GM20000 (cell line): ENCODE measurements at regions not wholly inside any gene's neighbourhood (a gene's known extent, or its start where the extent isn't known, plus 50 kb on each side); places are given as distances from the start of the nearest gene placed in this dataset.
A peak's percentile ranks its signal among the peaks of the same experiment; 100 is the strongest.

ENCODE experiments used
- DNase-seq: peaks from one replicate; pipeline ENCODE4 v3.0.0; 2012; ENCODE audit warnings: low spot score
- CTCF ChIP-seq: IDR thresholded peaks from 2 replicates; pipeline ENCODE4 v1.5.1; 2012; ENCODE audit warnings: mild to moderate bottlenecking, control low read depth; ENCODE audit errors: extremely low read depth, missing control alignments

DNA sequence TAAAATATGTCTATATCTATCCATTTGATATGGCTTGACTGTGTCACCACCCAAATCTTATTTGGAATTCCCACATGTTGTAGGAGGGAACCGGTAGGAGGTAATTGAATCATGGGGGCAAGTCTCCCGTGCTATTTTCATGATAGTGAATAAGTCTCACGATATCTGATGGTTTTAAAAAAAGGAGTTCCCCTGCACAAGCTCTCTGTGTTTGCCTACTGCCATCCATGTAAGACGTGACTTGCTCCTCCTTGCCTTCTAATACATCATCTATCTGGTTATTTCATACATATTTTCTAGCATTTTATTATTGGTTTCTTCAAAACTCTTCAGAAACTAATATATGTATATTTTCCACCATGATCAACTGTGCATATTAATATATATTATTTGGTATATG, 57.3 kb upstream of the AMZ2 start:
- no peak for TF ChIP-seq CTCF
- DNase-seq = no peak

DNA sequence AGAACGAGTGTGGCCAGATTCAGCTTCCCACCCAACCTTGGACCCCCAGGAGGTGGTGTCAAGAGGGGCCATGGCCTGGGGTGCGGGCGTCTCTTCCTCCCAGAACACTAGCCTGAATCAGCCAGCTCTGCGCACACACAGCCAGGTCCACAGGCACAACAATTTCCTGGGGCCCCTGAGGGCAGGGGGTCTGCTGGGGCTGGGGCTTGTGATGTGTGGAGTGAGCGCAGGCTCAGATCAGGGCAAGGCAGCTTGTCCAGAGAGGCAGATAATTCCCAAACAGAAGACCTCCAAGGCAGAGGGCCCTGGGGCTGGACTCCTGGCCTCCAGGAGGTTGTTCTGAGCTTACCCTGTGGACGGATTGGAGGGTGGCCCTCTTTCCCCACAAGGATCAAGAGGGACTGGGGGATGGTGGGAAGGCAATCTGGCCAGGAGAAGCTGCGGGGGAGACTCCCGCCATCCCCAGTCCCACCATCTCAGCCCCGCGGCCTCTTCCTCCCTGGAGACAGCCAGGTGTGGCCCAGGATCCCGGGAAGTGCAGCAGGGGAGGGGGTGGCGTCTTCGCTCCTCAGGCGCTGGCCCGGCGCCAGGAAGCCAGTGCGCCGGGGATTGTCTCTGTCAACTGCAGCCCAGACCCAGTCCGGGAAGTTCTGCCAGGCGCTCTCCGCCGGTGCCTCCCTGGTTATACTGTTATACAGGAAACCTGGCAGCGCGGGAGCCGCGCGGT, 52.0 kb upstream of the AMZ2 start:
- no peak for DNase-seq
- no peak for TF ChIP-seq CTCF

GRCh38 chr17:68196394-68197090, 51.3 kb upstream of the AMZ2 start:
- DNase-seq = no peak
- no peak for TF ChIP-seq CTCF

- peak; percentile 69 for DNase-seq
Observed at GRCh38 chr17:68197091-68197996, 50.5 kb upstream of the AMZ2 start.

DNA sequence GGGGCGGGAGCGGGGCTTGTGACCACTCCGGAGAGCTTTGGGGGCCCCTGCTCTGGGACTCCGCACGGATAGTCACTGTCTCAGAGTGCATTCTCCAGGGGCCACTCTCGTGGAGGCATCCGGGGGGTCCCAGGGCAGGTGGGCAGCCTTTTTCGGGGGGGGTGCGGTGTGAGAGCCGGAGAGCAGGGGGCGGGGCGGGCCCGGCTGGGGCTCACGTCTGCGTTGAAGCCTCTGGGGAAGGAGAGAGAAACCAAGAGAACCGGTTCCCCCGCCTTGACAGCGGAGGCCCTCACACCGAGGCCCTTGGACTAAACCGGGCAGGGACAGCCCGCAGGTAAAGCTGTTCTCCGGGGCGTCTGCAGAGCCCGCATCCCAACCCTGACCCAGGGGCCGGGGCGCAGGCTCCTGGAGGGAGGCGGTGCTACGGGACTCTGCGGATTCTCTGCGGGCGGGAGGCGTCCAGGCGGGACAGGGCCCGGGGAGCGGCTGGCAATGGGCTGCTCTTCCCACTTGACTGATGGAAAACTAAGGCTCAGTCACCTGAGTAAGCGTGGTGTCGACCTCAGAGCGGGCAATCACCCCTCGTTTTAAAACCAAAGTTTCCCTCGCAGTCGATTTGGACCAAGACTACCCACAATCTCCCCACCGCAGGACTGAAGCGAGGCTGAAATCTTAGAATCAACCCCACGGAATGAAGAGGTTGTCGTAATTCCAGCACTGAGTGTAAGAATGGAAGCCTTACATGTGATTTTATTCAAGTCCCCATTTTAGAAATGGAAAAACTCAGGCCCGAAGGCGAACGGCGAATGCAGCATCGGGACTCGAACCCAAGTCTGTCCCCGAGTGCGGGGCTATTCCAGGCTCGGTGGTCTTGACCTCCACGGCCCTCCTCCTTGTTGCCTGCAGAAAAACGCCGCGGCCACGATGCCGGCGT, 49.6 kb upstream of the AMZ2 start:
- peak; percentile 63 for DNase-seq

More at GRCh38 chr17:68197091-68197996, 50.5 kb upstream of the AMZ2 start:
- no peak for TF ChIP-seq CTCF

More for the DNA sequence above, 49.6 kb upstream of the AMZ2 start:
- no peak for TF ChIP-seq CTCF
